RWPE2 (cell line): ENCODE measurements at regions not wholly inside any gene's neighbourhood (a gene's known extent, or its start where the extent isn't known, plus 50 kb on each side); places are given as distances from the start of the nearest gene placed in this dataset.

Source experiments
- ATAC-seq: fragments of 200-7000 bp; cut with Tn5 transposase; 3 replicates; pipeline ENCODE4 v1.9.1; 2021; ENCODE audit warnings: low read depth
- DNase-seq: peaks from one replicate; pipeline ENCODE4 v3.0.0-alpha.2; 2020; ENCODE audit warnings: low spot score
- H3K27ac ChIP-seq: fragments of 450-650 bp; 2 replicates; pipeline ENCODE4 v1.5.1; 2017; ENCODE audit warnings: mild to moderate bottlenecking; ENCODE audit not compliant: poor library complexity, severe bottlenecking
- H3K27me3 ChIP-seq: fragments of 250-450 bp; sonication (Bioruptor Pico); 2 replicates; pipeline ENCODE4 v1.5.1; 2021; ENCODE audit warnings: mild to moderate bottlenecking, moderate library complexity; ENCODE audit not compliant: insufficient read depth, poor library complexity, severe bottlenecking
- H3K36me3 ChIP-seq: fragments of 250-450 bp; sonication (Bioruptor Pico); 2 replicates; pipeline ENCODE4 v1.5.1; 2020; ENCODE audit warnings: low read depth, mild to moderate bottlenecking, moderate library complexity
- H3K4me1 ChIP-seq: fragments of 250-450 bp; sonication (Bioruptor Pico); 2 replicates; pipeline ENCODE4 v1.5.1; 2021; ENCODE audit warnings: mild to moderate bottlenecking, moderate library complexity; ENCODE audit not compliant: insufficient read depth, poor library complexity, severe bottlenecking
- H3K4me3 ChIP-seq: fragments of 250-450 bp; sonication (Bioruptor Pico); 2 replicates; pipeline ENCODE4 v1.5.1; 2021; ENCODE audit warnings: mild to moderate bottlenecking, moderate library complexity; ENCODE audit not compliant: severe bottlenecking
- H3K9me3 ChIP-seq: fragments of 250-450 bp; sonication (Bioruptor Pico); 2 replicates; pipeline ENCODE4 v1.5.1; 2021; ENCODE audit warnings: mild to moderate bottlenecking, moderate library complexity; ENCODE audit not compliant: severe bottlenecking
- TF ChIP-seq, protein P1 (sequence below): fragments of 450-650 bp; IDR thresholded peaks from one replicate; pipeline ENCODE4 v1.5.1; 2017; ENCODE audit warnings: mild to moderate bottlenecking, moderate library complexity; ENCODE audit not compliant: poor library complexity, severe bottlenecking

DNA sequence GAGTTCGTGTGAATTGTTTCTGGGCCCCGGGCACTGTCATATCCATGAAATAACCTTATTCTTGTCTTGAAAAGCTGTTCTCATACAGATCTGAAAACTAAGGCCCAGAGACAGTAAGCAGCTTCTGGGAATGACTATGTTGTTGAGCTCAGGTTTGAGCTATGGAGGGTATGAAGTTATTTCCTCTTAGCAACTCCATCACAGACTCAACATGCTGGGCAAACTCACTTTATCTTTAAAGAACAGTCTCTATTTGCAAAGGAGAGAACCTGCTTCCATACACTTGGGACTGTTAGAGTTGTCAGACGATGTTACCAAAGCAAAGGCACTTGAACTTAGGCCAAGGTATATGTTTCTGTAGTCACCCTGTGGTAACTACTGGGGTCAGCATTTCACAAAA is 90.0 kb downstream of the GPR88 start:
- ATAC-seq (no peak), DNase-seq (no peak)
- Histone ChIP-seq H3K27me3 (no peaks in the 10 kb centered on the region), H3K4me1 (peaks cover 14% of the 10 kb centered on the region), H3K36me3 (no peaks in the 10 kb centered on the region), H3K9me3 (no peaks in the 10 kb centered on the region), H3K27ac (no peak overlapping the region), H3K4me3 (no peak overlapping the region)
- TF ChIP-seq, protein P1, sequence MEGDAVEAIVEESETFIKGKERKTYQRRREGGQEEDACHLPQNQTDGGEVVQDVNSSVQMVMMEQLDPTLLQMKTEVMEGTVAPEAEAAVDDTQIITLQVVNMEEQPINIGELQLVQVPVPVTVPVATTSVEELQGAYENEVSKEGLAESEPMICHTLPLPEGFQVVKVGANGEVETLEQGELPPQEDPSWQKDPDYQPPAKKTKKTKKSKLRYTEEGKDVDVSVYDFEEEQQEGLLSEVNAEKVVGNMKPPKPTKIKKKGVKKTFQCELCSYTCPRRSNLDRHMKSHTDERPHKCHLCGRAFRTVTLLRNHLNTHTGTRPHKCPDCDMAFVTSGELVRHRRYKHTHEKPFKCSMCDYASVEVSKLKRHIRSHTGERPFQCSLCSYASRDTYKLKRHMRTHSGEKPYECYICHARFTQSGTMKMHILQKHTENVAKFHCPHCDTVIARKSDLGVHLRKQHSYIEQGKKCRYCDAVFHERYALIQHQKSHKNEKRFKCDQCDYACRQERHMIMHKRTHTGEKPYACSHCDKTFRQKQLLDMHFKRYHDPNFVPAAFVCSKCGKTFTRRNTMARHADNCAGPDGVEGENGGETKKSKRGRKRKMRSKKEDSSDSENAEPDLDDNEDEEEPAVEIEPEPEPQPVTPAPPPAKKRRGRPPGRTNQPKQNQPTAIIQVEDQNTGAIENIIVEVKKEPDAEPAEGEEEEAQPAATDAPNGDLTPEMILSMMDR = no peak

DNA sequence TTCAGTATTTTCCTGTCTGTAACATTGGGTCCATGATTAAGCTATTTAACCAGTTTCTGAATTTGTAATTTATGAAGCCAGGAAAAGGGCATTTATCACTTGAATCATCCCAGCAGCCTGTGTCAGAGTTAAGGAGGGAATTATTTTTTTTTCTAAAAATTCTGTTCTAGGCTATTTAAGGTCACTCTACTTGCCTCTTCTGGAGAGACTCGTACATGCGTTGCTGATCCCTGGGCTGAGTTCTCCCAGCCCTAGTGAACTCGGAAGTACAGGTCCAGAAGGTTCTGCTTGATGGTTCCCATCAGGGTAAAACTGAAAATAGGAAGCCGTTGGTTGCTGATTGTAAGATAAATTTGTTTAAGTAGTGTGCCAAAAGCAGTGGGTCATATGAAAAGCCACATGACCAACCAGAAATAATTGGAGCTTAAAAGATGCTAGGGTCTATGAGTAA is 90.7 kb downstream of the GPR88 start:
- no peak overlapping the region for H3K4me3 ChIP-seq
- ATAC-seq = no peak
- H3K9me3 ChIP-seq = no peaks in the 10 kb centered on the region
- no peak for DNase-seq
- no peaks in the 10 kb centered on the region for H3K27me3 ChIP-seq
- TF ChIP-seq, protein P1 = no peak
- no peak overlapping the region for H3K27ac ChIP-seq
- H3K4me1 ChIP-seq = peaks cover 9% of the 10 kb centered on the region
- H3K36me3 ChIP-seq = no peaks in the 10 kb centered on the region

DNA sequence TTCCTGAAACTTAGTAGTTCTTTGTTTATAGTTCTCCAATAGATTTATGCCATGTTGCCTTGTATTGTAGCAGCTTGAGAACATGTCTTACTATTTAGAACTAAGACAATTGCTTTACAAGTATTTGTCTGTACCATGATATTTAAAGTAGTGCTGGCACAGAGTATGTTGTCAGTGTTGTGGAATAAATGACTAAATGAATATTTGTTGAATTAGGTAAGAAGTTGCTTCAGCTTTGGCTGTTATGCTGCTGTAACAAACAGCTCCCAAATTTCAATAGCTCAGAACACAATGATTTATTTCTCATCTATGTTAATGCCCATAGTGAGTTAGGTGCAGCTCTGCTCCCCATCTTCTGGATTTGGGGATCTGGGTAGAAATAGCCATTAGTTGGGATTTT is 90.2 kb upstream of the VCAM1 start:
- DNase-seq (no peak), ATAC-seq (no peak)
- no peak overlapping the region for H3K27ac ChIP-seq
- no peak overlapping the region for H3K4me3 ChIP-seq
- TF ChIP-seq, protein P1 = no peak
- no peaks in the 10 kb centered on the region for H3K27me3 ChIP-seq
- no peaks in the 10 kb centered on the region for H3K9me3 ChIP-seq
- H3K4me1 ChIP-seq = peaks cover 9% of the 10 kb centered on the region
- H3K36me3 ChIP-seq = no peaks in the 10 kb centered on the region

DNA sequence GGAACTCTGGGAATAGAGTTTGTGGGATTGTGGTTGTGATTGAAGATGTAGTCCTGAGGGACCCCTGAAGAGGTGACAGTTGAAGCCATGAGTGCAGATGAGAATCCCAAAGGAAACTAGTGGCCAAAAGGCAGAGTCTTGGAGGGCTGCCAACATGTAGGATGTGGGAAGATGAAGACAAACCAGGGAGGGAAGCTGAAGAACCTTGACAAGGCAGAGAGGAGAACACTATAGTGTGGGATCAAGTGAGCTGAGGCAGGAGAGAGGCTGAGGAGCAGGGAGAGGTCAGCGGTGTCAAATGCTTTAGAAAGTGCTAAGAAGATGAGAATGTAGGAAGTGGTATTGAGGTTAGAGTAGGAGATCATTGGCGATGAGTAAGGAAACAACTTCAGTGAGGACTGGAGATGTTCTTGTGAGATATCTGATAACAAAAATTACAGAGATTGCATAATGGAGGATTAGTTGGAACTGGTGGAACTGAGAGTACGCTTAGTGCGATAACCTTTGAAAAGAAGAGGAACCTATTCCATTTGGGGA is 88.5 kb upstream of the VCAM1 start:
- Histone ChIP-seq H3K27me3 (no peaks in the 10 kb centered on the region), H3K9me3 (no peaks in the 10 kb centered on the region), H3K36me3 (no peaks in the 10 kb centered on the region), H3K4me1 (peaks cover 9% of the 10 kb centered on the region), H3K27ac (no peak overlapping the region), H3K4me3 (no peak overlapping the region)
- TF ChIP-seq, protein P1 = no peak
- ATAC-seq (peak; percentile 71), DNase-seq (no peak)

DNA sequence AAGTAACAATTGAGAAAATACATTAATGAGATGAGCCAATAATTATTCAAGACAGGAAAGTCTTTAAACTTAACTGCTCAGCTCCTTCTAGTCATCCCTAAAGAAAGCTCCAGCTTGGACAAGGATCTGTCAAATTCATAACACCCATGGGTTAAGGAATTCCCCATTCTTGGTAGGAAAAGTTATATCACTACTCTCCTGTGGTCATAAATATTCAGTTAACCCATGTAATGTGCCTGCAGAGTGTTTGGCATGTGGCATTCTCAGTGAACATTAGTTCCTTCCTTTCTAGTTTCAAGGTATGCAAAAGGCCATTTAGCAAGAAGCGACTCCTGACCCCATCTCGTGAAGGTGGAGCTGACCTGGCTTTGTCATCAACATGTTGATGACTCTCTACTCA is 76.7 kb upstream of the VCAM1 start:
- H3K36me3 ChIP-seq = no peaks in the 10 kb centered on the region
- no peaks in the 10 kb centered on the region for H3K4me1 ChIP-seq
- H3K9me3 ChIP-seq = peaks cover 3% of the 10 kb centered on the region
- ATAC-seq (no peak), DNase-seq (no peak)
- H3K27me3 ChIP-seq = no peaks in the 10 kb centered on the region
- TF ChIP-seq, protein P1 = no peak
- H3K4me3 ChIP-seq = no peak overlapping the region
- H3K27ac ChIP-seq = no peak overlapping the region
